Breast epithelium (tissue), 4 donors: ENCODE measurements at regions not wholly inside any gene's neighbourhood (a gene's known extent, or its start where the extent isn't known, plus 50 kb on each side); places are given as distances from the start of the nearest gene placed in this dataset.

Experiments used
- DNase-seq, 2 donors: peaks; one replicate each; pipeline ENCODE4 v3.0.0-alpha.2; 2019; ENCODE audit warnings: low spot score in 2 of 2
- H3K27ac ChIP-seq, 2 donors: fragments of 200-600 bp; sonication (generic) in 1 of 2; one replicate each; pipeline ENCODE4 v1.5.1; 2016 to 2019; ENCODE audit warnings: mild to moderate bottlenecking in 1 of 2
- H3K27me3 ChIP-seq, 2 donors: fragments of 200-600 bp; sonication (generic) in 1 of 2; one replicate each; pipeline versions ENCODE4 v1.5.1 to v1.6.0; 2017 to 2019; ENCODE audit warnings: control low read depth in 1 of 2, mild to moderate bottlenecking in 1 of 2
- H3K36me3 ChIP-seq: fragments of 200-600 bp; one replicate; pipeline ENCODE4 v1.5.1; 2019
- H3K4me1 ChIP-seq, 2 donors: fragments of 200-600 bp; sonication (generic); one replicate each; pipeline ENCODE4 v1.5.1; 2016 to 2019; ENCODE audit warnings: control low read depth in 1 of 2
- H3K4me3 ChIP-seq, 3 donors: fragments of 200-600 bp; sonication (generic); 1 replicate in 2 of 3; 2 replicates in 1 of 3; pipeline ENCODE4 v1.5.1; 2016 to 2019; ENCODE audit warnings: mild to moderate bottlenecking in 3 of 3, moderate library complexity in 2 of 3
- H3K9me3 ChIP-seq, 2 donors: fragments of 200-600 bp; sonication (generic) in 1 of 2; one replicate each; pipeline ENCODE4 v1.5.1; 2016 to 2019; ENCODE audit warnings: control low read depth in 1 of 2
- CTCF ChIP-seq, 3 donors: fragments of 450-650 bp; IDR thresholded peaks; one replicate each; pipeline ENCODE4 v1.5.1; 2016 to 2017; ENCODE audit warnings: antibody characterized with exemption in 3 of 3, mild to moderate bottlenecking in 3 of 3, moderate library complexity in 3 of 3
- POLR2A ChIP-seq: fragments of 450-650 bp; IDR thresholded peaks from one replicate; pipeline ENCODE4 v1.6.1; 2016; ENCODE audit warnings: antibody characterized with exemption, mild to moderate bottlenecking, moderate library complexity
- POLR2AphosphoS5 ChIP-seq, 3 donors: sonication (generic); formaldehyde crosslinking; IDR thresholded peaks; one replicate each; pipeline ENCODE4 v1.6.1; 2017; ENCODE audit warnings: antibody characterized with exemption in 3 of 3
- intact Hi-C: fragments of 100-400 bp; cut with DNase I; formaldehyde crosslinking; loops from one replicate; pipeline ENCODE4 v1.15.1; 2023; ENCODE audit warnings: low total_unique reads

- intact Hi-C loops = no loop called here
- no peaks in the 10 kb centered on the region for H3K36me3 ChIP-seq
- TF ChIP-seq CTCF (IDR thresholded peaks at IDR 0.05) = no peak
- TF ChIP-seq POLR2A = no peak
- TF ChIP-seq POLR2AphosphoS5 (IDR thresholded peaks at IDR 0.05) = no peak
- H3K9me3 ChIP-seq = no peaks in the 10 kb centered on the region
- H3K27ac ChIP-seq = no peak overlapping the region
- no peaks in the 10 kb centered on the region for H3K27me3 ChIP-seq
- no peak overlapping the region for H3K4me3 ChIP-seq
- DNase-seq = no peak
- no peaks in the 10 kb centered on the region for H3K4me1 ChIP-seq
Observed at GRCh38 chr10:29033311-29033940, 255.4 kb upstream of the LYZL1 start.

- Histone ChIP-seq H3K27ac (no peak overlapping the region), H3K27me3 (no peaks in the 10 kb centered on the region), H3K4me1 (no peaks in the 10 kb centered on the region), H3K4me3 (no peak overlapping the region), H3K36me3 (no peaks in the 10 kb centered on the region), H3K9me3 (no peaks in the 10 kb centered on the region)
- intact Hi-C loops = no loop called here
- no peak for TF ChIP-seq CTCF (IDR thresholded peaks at IDR 0.05)
- TF ChIP-seq POLR2A = no peak
- TF ChIP-seq POLR2AphosphoS5 (IDR thresholded peaks at IDR 0.05) = no peak
- DNase-seq = no peak
Observed at GRCh38 chr10:29034592-29034991, 254.3 kb upstream of the LYZL1 start.

GRCh38 chr10:29035721-29036120 is 253.1 kb upstream of the LYZL1 start:
- intact Hi-C loops = no loop called here
- Histone ChIP-seq H3K36me3 (no peaks in the 10 kb centered on the region), H3K4me3 (no peak overlapping the region), H3K4me1 (no peaks in the 10 kb centered on the region), H3K27ac (no peak overlapping the region), H3K27me3 (no peaks in the 10 kb centered on the region), H3K9me3 (no peaks in the 10 kb centered on the region)
- DNase-seq = no peak
- TF ChIP-seq POLR2AphosphoS5 (IDR thresholded peaks at IDR 0.05) = no peak

GRCh38 chr10:29037348-29038113 is 251.3 kb upstream of the LYZL1 start:
- intact Hi-C loops = no loop called here
- Histone ChIP-seq H3K9me3 (no peaks in the 10 kb centered on the region), H3K36me3 (no peaks in the 10 kb centered on the region), H3K4me3 (no peak overlapping the region), H3K4me1 (no peaks in the 10 kb centered on the region), H3K27ac (no peak overlapping the region), H3K27me3 (no peaks in the 10 kb centered on the region)
- TF ChIP-seq CTCF (IDR thresholded peaks at IDR 0.05) (no peak), POLR2A (no peak), POLR2AphosphoS5 (IDR thresholded peaks at IDR 0.05) (no peak)
- DNase-seq = no peak

- Histone ChIP-seq H3K4me3 (no peak overlapping the region), H3K36me3 (no peaks in the 10 kb centered on the region), H3K27ac (no peak overlapping the region), H3K9me3 (no peaks in the 10 kb centered on the region), H3K27me3 (no peaks in the 10 kb centered on the region), H3K4me1 (no peaks in the 10 kb centered on the region)
- intact Hi-C loops = no loop called here
- no peak for DNase-seq
- no peak for TF ChIP-seq CTCF (IDR thresholded peaks at IDR 0.05)
- TF ChIP-seq POLR2AphosphoS5 (IDR thresholded peaks at IDR 0.05) = no peak
- no peak for TF ChIP-seq POLR2A
Observed at GRCh38 chr10:29039091-29039490, 249.8 kb upstream of the LYZL1 start.
